GM12878 (cell line): ENCODE measurements at regions not wholly inside any gene's neighbourhood (a gene's known extent, or its start where the extent isn't known, plus 50 kb on each side); places are given as distances from the start of the nearest gene placed in this dataset.

ENCODE experiments used
- ATAC-seq: fragments of 200-7000 bp; cut with Tn5 transposase; 3 replicates; pipeline ENCODE4 v1.9.1; 2020; ENCODE audit warnings: mild to moderate bottlenecking, moderate library complexity
- BruUV-seq: library from RNA; stranded (reverse); fragments of 400-500 nt; replicated peaks from 2 replicates; lab custom pipeline; 2021; lab: Mats Ljungman, UMichigan
- CTCF ChIA-PET: fragments of 300-600 bp; sonication (Branson Sonifier 250); formaldehyde crosslinking; extraction: SDS; loops from one replicate; lab custom pipeline; 2021; ENCODE audit warnings: inconsistent platforms; lab: Yijun Ruan, JAX
- POLR2A ChIA-PET: fragments of 350-600 bp; formaldehyde crosslinking; extraction: SDS; loops from one replicate; lab custom pipeline; 2021; ENCODE audit warnings: inconsistent platforms; lab: Charles Lee
- RAD21 ChIA-PET: fragments of 300-600 bp; sonication (Branson Sonifier 250); formaldehyde crosslinking; loops from one replicate; lab custom pipeline; 2023; ENCODE audit warnings: antibody characterized with exemption; ENCODE audit not compliant: unreplicated experiment; lab: Charles Lee
- SMC1A ChIA-PET: fragments of 300-600 bp; sonication (Branson Sonifier 250); formaldehyde crosslinking; loops from one replicate; lab custom pipeline; 2023; ENCODE audit not compliant: unreplicated experiment, uncharacterized antibody; lab: Charles Lee
- DNase-seq: peaks from one replicate; pipeline ENCODE4 v3.0.0-alpha.2; 2011; ENCODE audit warnings: low read depth, low spot score
- FAIRE-seq: peaks from 3 replicates; lab custom pipeline; 2011; peaks lifted over from hg19 to GRCh38; lab: Jason Lieb, UNC
- H2AFZ ChIP-seq: 2 replicates; pipeline ENCODE4 v1.6.0; 2011; ENCODE audit warnings: low read depth, low read length, control low read depth; ENCODE audit not compliant: control insufficient read depth
- H3K27ac ChIP-seq: 2 replicates; pipeline ENCODE4 v1.5.1; 2011; ENCODE audit warnings: control low read depth; ENCODE audit not compliant: control insufficient read depth, insufficient read depth
- H3K27me3 ChIP-seq, 2 experiments: replicated peaks in 1 of 2; 2 replicates each; pipeline versions ENCODE4 v1.6.0 to v1.6.1; 2011; ENCODE audit warnings: low read length in 1 of 2; ENCODE audit not compliant: control insufficient read depth in 2 of 2, insufficient read depth in 2 of 2
- H3K36me3 ChIP-seq, 2 experiments: 2 replicates each; pipeline ENCODE4 v1.5.1; 2011; ENCODE audit warnings: low read length in 1 of 2; ENCODE audit not compliant: control insufficient read depth in 2 of 2, insufficient read depth in 2 of 2
- H3K4me1 ChIP-seq: 2 replicates; pipeline ENCODE4 v1.6.1; 2011; ENCODE audit warnings: mild to moderate bottlenecking, low read length, moderate library complexity, mixed read lengths; ENCODE audit not compliant: control insufficient read depth, insufficient read depth
- H3K4me2 ChIP-seq: 2 replicates; pipeline ENCODE4 v1.6.0; 2011; ENCODE audit warnings: control low read depth; ENCODE audit not compliant: control insufficient read depth, insufficient read depth
- H3K4me3 ChIP-seq: fragments of 200-600 bp; sonication (generic); 2 replicates; pipeline ENCODE4 v1.5.1; 2016
- H3K79me2 ChIP-seq: 2 replicates; pipeline ENCODE4 v1.6.0; 2011; ENCODE audit warnings: low read length; ENCODE audit not compliant: control insufficient read depth, insufficient read depth
- H3K9ac ChIP-seq: 2 replicates; pipeline ENCODE4 v1.8.0; 2011; ENCODE audit warnings: low read length, control low read depth, mixed read lengths; ENCODE audit not compliant: control insufficient read depth, insufficient read depth
- H3K9me3 ChIP-seq: replicated peaks from 3 replicates; pipeline ENCODE4 v1.5.1; 2011; ENCODE audit warnings: mild to moderate bottlenecking, low read length; ENCODE audit not compliant: control insufficient read depth, insufficient read depth
- H4K20me1 ChIP-seq: 2 replicates; pipeline ENCODE4 v1.6.0; 2011; ENCODE audit not compliant: control insufficient read depth, insufficient read depth
- BMI1 ChIP-seq: fragments of 450-650 bp; IDR thresholded peaks from 2 replicates; pipeline ENCODE4 v1.6.1; 2016; ENCODE audit warnings: mild to moderate bottlenecking, moderate library complexity, borderline replicate concordance
- BRCA1 ChIP-seq: IDR thresholded peaks from 2 replicates; pipeline ENCODE4 v1.6.1; 2011; ENCODE audit warnings: low read depth, low read length, improper control_type of control experiment
- CBX5 ChIP-seq: sonication (generic); IDR thresholded peaks from 2 replicates; pipeline ENCODE4 v1.6.1; 2016; ENCODE audit warnings: low read depth, moderate library complexity, mild to moderate bottlenecking, inconsistent platforms
- E2F8 ChIP-seq: fragments of 450-650 bp; IDR thresholded peaks from 2 replicates; pipeline ENCODE4 v1.6.1; 2018; ENCODE audit warnings: mild to moderate bottlenecking, low read depth, moderate library complexity; ENCODE audit not compliant: partially characterized antibody
- GABPA ChIP-seq: IDR thresholded peaks from 2 replicates; pipeline ENCODE4 v1.6.1; 2014; ENCODE audit warnings: antibody characterized with exemption, low read depth, mild to moderate bottlenecking, inconsistent platforms
- GATAD2B ChIP-seq: fragments of 450-650 bp; conservative IDR thresholded peaks from 2 replicates; pipeline ENCODE4 v1.6.1; 2017; ENCODE audit warnings: low read depth, mild to moderate bottlenecking, moderate library complexity
- KAT2A ChIP-seq: conservative IDR thresholded peaks from 2 replicates; pipeline ENCODE4 v1.6.1; 2011; ENCODE audit warnings: low read depth, low read length; ENCODE audit not compliant: control insufficient read depth
- KLF5 ChIP-seq: fragments of 450-650 bp; IDR thresholded peaks from 2 replicates; pipeline ENCODE4 v1.6.1; 2014; ENCODE audit warnings: mild to moderate bottlenecking; ENCODE audit not compliant: partially characterized antibody
- MLLT1 ChIP-seq: fragments of 450-650 bp; IDR thresholded peaks from 2 replicates; pipeline ENCODE4 v1.6.1; 2016; ENCODE audit warnings: mild to moderate bottlenecking
- POLR2A ChIP-seq: IDR thresholded peaks from 2 replicates; pipeline ENCODE4 v1.6.1; 2011; ENCODE audit warnings: low read depth, mild to moderate bottlenecking, low read length
- SIN3A ChIP-seq: IDR thresholded peaks from 2 replicates; pipeline ENCODE4 v1.6.1; 2012; ENCODE audit warnings: low read depth, low read length, improper control_type of control experiment
- TCF7 ChIP-seq: IDR thresholded peaks from 2 replicates; pipeline ENCODE4 v1.6.1; 2014; ENCODE audit warnings: antibody characterized with exemption, borderline replicate concordance
- USF2 ChIP-seq: IDR thresholded peaks from 2 replicates; pipeline ENCODE4 v1.6.1; 2011; ENCODE audit warnings: low read depth, low read length, improper control_type of control experiment, borderline replicate concordance
- WGBS: methylation state at CpG from one replicate; pipeline ENCODE4 v1.1.6; 2016; ENCODE audit warnings: low lambda C conversion rate; ENCODE audit not compliant: insufficient replicate concordance, insufficient coverage; ENCODE audit errors: missing lambda C conversion rate; 5-methylcytosine and 5-hydroxymethylcytosine counted together
- in situ Hi-C: fragments of 300-500 bp; cut with MboI; formaldehyde crosslinking; loops from 9 replicates; pipeline ENCODE4 v1.14.3; 2018; ENCODE audit warnings: mixed read lengths
- intact Hi-C: fragments of 100-400 bp; cut with micrococcal nuclease; formaldehyde crosslinking; loops from one replicate; pipeline ENCODE4 v1.14.2; 2022; ENCODE audit not compliant: unreplicated experiment

GRCh38 chr3:193981504-193981903, 154.4 kb upstream of the HES1 start:
- Histone ChIP-seq H3K4me1 (no peaks in the 10 kb centered on the region), H3K4me3 (no peak overlapping the region), H3K79me2 (no peaks in the 10 kb centered on the region), H3K36me3 (no peaks in the 10 kb centered on the region), H3K27ac (no peak overlapping the region), H4K20me1 (no peaks in the 10 kb centered on the region), H3K9ac (no peak overlapping the region), H3K4me2 (no peak overlapping the region), H3K9me3 (no peaks in the 10 kb centered on the region), H3K27me3 (peaks cover 0 to 5% of the 10 kb centered on the region in 2 experiments; a peak in 1 of 4 replicates), H2AFZ (no peak overlapping the region)
- ChIA-PET SMC1A (no interaction called here), RAD21 (interaction anchor here (0.6 kb wide), 1 partner anchor 66 kb away, joined by 3 read pairs; no protein-coding TSS in a partner anchor), CTCF (interaction anchor here (1.1 kb wide), 1 partner anchor 316 kb away, joined by 3 read pairs; no protein-coding TSS in a partner anchor), POLR2A (no interaction called here)
- in situ Hi-C loops = no loop called here
- intact Hi-C loops = no loop called here
- FAIRE-seq (no peak), DNase-seq (no peak), ATAC-seq (no peak)
- no TSS peak for BruUV-seq
- WGBS = 23% methylated on average over 4 of the region's 4 CpGs
- TF ChIP-seq USF2 = no peak
- no peak for TF ChIP-seq TCF7

- RAD21 ChIA-PET = no interaction called here
- TF ChIP-seq SIN3A (no peak), E2F8 (no peak), POLR2A (no peak), GATAD2B (no peak), MLLT1 (no peak), KAT2A (no peak), BRCA1 (no peak), KLF5 (no peak), BMI1 (no peak), CBX5 (no peak), GABPA (no peak)
These were observed 153.7 kb upstream of the HES1 start for GRCh38 chr3:193982258-193982659.

More at GRCh38 chr3:193982258-193982659, 153.7 kb upstream of the HES1 start:
- Histone ChIP-seq H3K36me3 (no peaks in the 10 kb centered on the region), H4K20me1 (no peaks in the 10 kb centered on the region), H3K4me1 (no peaks in the 10 kb centered on the region), H3K4me2 (no peak overlapping the region), H3K27me3 (peaks cover 0 to 5% of the 10 kb centered on the region in 2 experiments; a peak in 1 of 4 replicates), H3K9ac (no peak overlapping the region), H3K79me2 (no peaks in the 10 kb centered on the region), H2AFZ (no peak overlapping the region), H3K4me3 (no peak overlapping the region), H3K9me3 (no peaks in the 10 kb centered on the region), H3K27ac (no peak overlapping the region)
- ChIA-PET CTCF (interaction anchor here (1.0 to 1.5 kb wide), 2 partner anchors 10 to 12 kb away, joined by 3 to 6 read pairs; no protein-coding TSS in a partner anchor), SMC1A (no interaction called here), POLR2A (no interaction called here)
- FAIRE-seq (no peak), ATAC-seq (no peak), DNase-seq (no peak)
- in situ Hi-C loops (no loop called here), intact Hi-C loops (no loop called here)
- no TSS peak for BruUV-seq
- 78% methylated on average over 11 of the region's 11 CpGs for WGBS
